ENCODE measurements at regions not wholly inside any gene's neighbourhood (a gene's known extent, or its start where the extent isn't known, plus 50 kb on each side); places are given as distances from the start of the nearest gene placed in this dataset.

- intact Hi-C loops (cut with micrococcal nuclease) (no loop called here), in situ Hi-C loops (cut with MboI) (no loop called here)
- WGBS (ENCODE audit: insufficient coverage, low coverage, missing lambda C conversion rate): 15% methylated on average over 1 of the region's 1 CpG
- ChIA-PET POLR2A (no interaction called here), CTCF (ENCODE audit: low intra/inter-chr PET ratio) (no interaction called here)
- DNase-seq (ENCODE audit: extremely low read depth in 1 of 4, low spot score in 3 of 4) (no peak), ATAC-seq (no peak), FAIRE-seq (no peak)
- Histone ChIP-seq H3K36me3 (ENCODE audit: control insufficient read depth, insufficient read depth, low read length) (no peaks in the 10 kb centered on the region), H3K4me3 (no peak overlapping the region), H3K9me3 (replicated peaks; ENCODE audit: control insufficient read depth, insufficient read depth, low read depth, low read length) (no peaks in the 10 kb centered on the region; the same call in 1 of the 2 replicates), H3K27me3 (ENCODE audit: control insufficient read depth in 2 of 2, insufficient read depth in 2 of 2, low read length in 2 of 2) (no peaks in the 10 kb centered on the region), H2AFZ (ENCODE audit: low read depth, low read length) (no peak overlapping the region), H3K9me1 (ENCODE audit: control insufficient read depth, insufficient read depth, low read length) (no peaks in the 10 kb centered on the region), H3K9ac (ENCODE audit: insufficient read depth in 1 of 2, low read depth in 2 of 2, low read length in 2 of 2) (no peak overlapping the region), H4K20me1 (replicated peaks; ENCODE audit: control insufficient read depth, insufficient read depth, low read length) (no peaks in the 10 kb centered on the region), H3K4me2 (ENCODE audit: insufficient read depth, low read length) (no peak overlapping the region), H3K4me1 (replicated peaks in 1 of 2; ENCODE audit: control insufficient read depth in 2 of 2, insufficient read depth in 2 of 2, low read length in 2 of 2) (no peaks in the 10 kb centered on the region), H3K79me2 (ENCODE audit: control insufficient read depth, insufficient read depth, low read length) (no peaks in the 10 kb centered on the region), H3K27ac (ENCODE audit: extremely low read depth, low read depth, low read length) (no peak overlapping the region)
- TF ChIP-seq KAT7 (CRISPR knock-in tag; IDR thresholded peaks at IDR 0.05; ENCODE audit: borderline replicate concordance) (no peak), FOXK2 (conservative IDR thresholded peaks at IDR 0.05 in 1 of 2, IDR thresholded peaks at IDR 0.05 in 1 of 2; ENCODE audit: low read depth in 2 of 2) (no peak), TRIM25 (IDR thresholded peaks at IDR 0.05; ENCODE audit: borderline replicate concordance) (no peak), BACH1 (tag; IDR thresholded peaks at IDR 0.05) (no peak), USF1 (CRISPR knock-in tag; IDR thresholded peaks at IDR 0.05) (no peak), DIDO1 (tag; IDR thresholded peaks at IDR 0.05; ENCODE audit: low read depth) (no peak), TAF1 (IDR thresholded peaks at IDR 0.05; ENCODE audit: control insufficient read depth, extremely low read depth, insufficient read depth, low read length, severe bottlenecking) (no peak), XRCC4 (IDR thresholded peaks at IDR 0.05; ENCODE audit: extremely low read depth, insufficient read depth, insufficient read length) (no peak)
- BruUV-seq (replicated peaks): no TSS peak
Observed at GRCh38 chr5:19001054-19001453, 986.9 kb downstream of the CDH18 start.
